Spleen (tissue), 11 donors: ENCODE measurements at regions not wholly inside any gene's neighbourhood (a gene's known extent, or its start where the extent isn't known, plus 50 kb on each side); places are given as distances from the start of the nearest gene placed in this dataset.
A peak's percentile ranks its signal among the peaks of the same experiment; 100 is the strongest.

Source experiments
- DNase-seq: peaks from one replicate; pipeline ENCODE4 v3.0.0-alpha.2; 2020
- H3K27ac ChIP-seq, 8 donors: fragments of 200-600 bp; sonication (generic) in 7 of 8; 1 replicate in 4 of 8; 2 replicates in 4 of 8; pipeline versions ENCODE4 v1.5.0 to v1.8.0; 2016 to 2021; ENCODE audit warnings: inconsistent platforms in 4 of 8, mild to moderate bottlenecking in 4 of 8, moderate library complexity in 1 of 8
- H3K27me3 ChIP-seq, 7 donors: fragments of 200-600 bp; sonication (generic) in 6 of 7; replicated peaks in 1 of 7; 1 replicate in 4 of 7; 2 replicates in 3 of 7; pipeline versions ENCODE4 v1.5.0 to v1.8.0; 2016 to 2021; ENCODE audit warnings: inconsistent platforms in 3 of 7, mild to moderate bottlenecking in 1 of 7
- H3K36me3 ChIP-seq, 6 donors: fragments of 200-600 bp; sonication (generic) in 5 of 6; 1 replicate in 4 of 6; 2 replicates in 2 of 6; pipeline versions ENCODE4 v1.5.0 to v1.8.0; 2016 to 2021; ENCODE audit warnings: inconsistent platforms in 2 of 6
- H3K4me1 ChIP-seq, 6 donors: fragments of 200-600 bp; sonication (generic) in 5 of 6; 1 replicate in 3 of 6; 2 replicates in 3 of 6; pipeline versions ENCODE4 v1.5.0 to v1.8.0; 2016 to 2021; ENCODE audit warnings: inconsistent platforms in 3 of 6
- H3K4me3 ChIP-seq, 8 donors: fragments of 200-600 bp; sonication (generic) in 7 of 8; 1 replicate in 4 of 8; 2 replicates in 4 of 8; pipeline versions ENCODE4 v1.5.0 to v1.8.0; 2016 to 2021; ENCODE audit warnings: inconsistent platforms in 4 of 8, mild to moderate bottlenecking in 4 of 8, moderate library complexity in 2 of 8
- H3K9me3 ChIP-seq, 8 donors: fragments of 200-600 bp; sonication (generic) in 7 of 8; 1 replicate in 4 of 8; 2 replicates in 4 of 8; pipeline versions ENCODE4 v1.5.0 to v1.8.0; 2016 to 2021; ENCODE audit warnings: inconsistent platforms in 4 of 8
- POLR2A ChIP-seq, 3 donors: fragments of 450-650 bp; IDR thresholded peaks; one replicate each; pipeline ENCODE4 v1.5.1; 2017; ENCODE audit warnings: antibody characterized with exemption in 3 of 3, mild to moderate bottlenecking in 1 of 3
- POLR2AphosphoS5 ChIP-seq, 3 donors: sonication (generic); formaldehyde crosslinking; IDR thresholded peaks; one replicate each; pipeline ENCODE4 v1.5.1; 2017; ENCODE audit warnings: antibody characterized with exemption in 3 of 3
- WGBS, 5 donors: extraction: QIAGEN DNeasy Blood & Tissue Kit in 3 of 5; methylation state at CpG; one replicate each; pipeline versions ENCODE4 v1.1.5 to v1.1.7; 2013 to 2018; 5-methylcytosine and 5-hydroxymethylcytosine counted together
- intact Hi-C: fragments of 100-400 bp; cut with DNase I; formaldehyde crosslinking; loops from one replicate; pipeline ENCODE4 v1.15.0; 2023; ENCODE audit warnings: low total_unique reads
- TF ChIP-seq, protein P1 (sequence below), 11 experiments: fragments of 200-600 bp in 7 of 11; fragments of 450-650 bp in 4 of 11; sonication (generic) in 4 of 11; IDR thresholded peaks in 8 of 11; conservative IDR thresholded peaks in 3 of 11; 1 replicate in 7 of 11; 2 replicates in 4 of 11; pipeline versions ENCODE4 v1.4.0 to v1.8.0; 2016 to 2021; ENCODE audit warnings: antibody characterized with exemption in 11 of 11, inconsistent platforms in 4 of 11, mild to moderate bottlenecking in 1 of 11
- donor health status: healthy with polysubstance abuse.
- donor health status: DM: no; HTN: no; CAD: no; lungs with moderate emphysema.
- donor health status: DM: no; HTN: no; CAD: no.
- donor health status: Bipolar disorder and iron deficiency.
- donor health status: healthy.
- donor health status: DM: no; HTN: no; CAD: no.
- donor health status: DM: yes; HTN: yes; CAD: no.

GRCh38 chr10:10198363-10198762 is 819.3 kb upstream of the CELF2 start:
- intact Hi-C loops, result no loop called here
- no peak for DNase-seq
- 68 to 85% (median 78%) methylated on average over 6 of the region's 6 CpGs for WGBS, 5 donors

DNA sequence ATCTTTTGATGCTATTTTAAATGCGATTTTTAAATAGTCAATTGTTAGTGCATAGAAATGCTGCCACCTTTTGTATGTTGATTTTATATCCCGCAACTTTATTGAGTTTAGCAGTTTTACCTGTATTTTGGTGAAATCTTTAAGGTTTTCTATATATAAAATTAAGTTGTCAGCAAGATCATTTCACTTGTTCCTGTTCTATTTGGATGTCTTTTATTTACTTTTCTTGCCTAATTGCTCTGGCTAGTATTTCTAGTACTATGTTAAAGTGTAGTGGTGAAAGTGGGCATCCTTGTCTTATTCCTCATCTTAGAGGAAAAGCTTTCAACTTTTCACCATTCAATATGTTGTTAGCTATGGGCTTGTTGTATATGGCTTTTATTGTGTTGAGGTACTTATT is 813.3 kb upstream of the CELF2 start:
- H3K9me3 ChIP-seq, result peaks cover 0 to 38% (median 26%) of the 10 kb centered on the region in 8 donors
- H3K4me3 ChIP-seq, result no peak overlapping the region
- 87 to 92% (median 91%) methylated on average over 2 of the region's 2 CpGs for WGBS, 5 donors
- H3K4me1 ChIP-seq, result no peaks in the 10 kb centered on the region
- no peaks in the 10 kb centered on the region for H3K27me3 ChIP-seq
- intact Hi-C loops, result no loop called here
- TF ChIP-seq POLR2AphosphoS5 (IDR thresholded peaks at IDR 0.05) (no peak), POLR2A (IDR thresholded peaks at IDR 0.05) (no peak)
- TF ChIP-seq, protein P1, sequence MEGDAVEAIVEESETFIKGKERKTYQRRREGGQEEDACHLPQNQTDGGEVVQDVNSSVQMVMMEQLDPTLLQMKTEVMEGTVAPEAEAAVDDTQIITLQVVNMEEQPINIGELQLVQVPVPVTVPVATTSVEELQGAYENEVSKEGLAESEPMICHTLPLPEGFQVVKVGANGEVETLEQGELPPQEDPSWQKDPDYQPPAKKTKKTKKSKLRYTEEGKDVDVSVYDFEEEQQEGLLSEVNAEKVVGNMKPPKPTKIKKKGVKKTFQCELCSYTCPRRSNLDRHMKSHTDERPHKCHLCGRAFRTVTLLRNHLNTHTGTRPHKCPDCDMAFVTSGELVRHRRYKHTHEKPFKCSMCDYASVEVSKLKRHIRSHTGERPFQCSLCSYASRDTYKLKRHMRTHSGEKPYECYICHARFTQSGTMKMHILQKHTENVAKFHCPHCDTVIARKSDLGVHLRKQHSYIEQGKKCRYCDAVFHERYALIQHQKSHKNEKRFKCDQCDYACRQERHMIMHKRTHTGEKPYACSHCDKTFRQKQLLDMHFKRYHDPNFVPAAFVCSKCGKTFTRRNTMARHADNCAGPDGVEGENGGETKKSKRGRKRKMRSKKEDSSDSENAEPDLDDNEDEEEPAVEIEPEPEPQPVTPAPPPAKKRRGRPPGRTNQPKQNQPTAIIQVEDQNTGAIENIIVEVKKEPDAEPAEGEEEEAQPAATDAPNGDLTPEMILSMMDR (IDR thresholded peaks at IDR 0.05 in 8 of 11, conservative IDR thresholded peaks at IDR 0.05 in 3 of 11), result no peak
- H3K27ac ChIP-seq, result no peak overlapping the region
- no peak for DNase-seq
- H3K36me3 ChIP-seq, result no peaks in the 10 kb centered on the region

More at GRCh38 chr10:10198363-10198762, 819.3 kb upstream of the CELF2 start:
- H3K9me3 ChIP-seq, result peaks cover 0 to 8% (median 6%) of the 10 kb centered on the region in 8 donors
- H3K4me3 ChIP-seq, result no peak overlapping the region
- H3K27ac ChIP-seq, result no peak overlapping the region
- no peaks in the 10 kb centered on the region for H3K27me3 ChIP-seq
- no peaks in the 10 kb centered on the region for H3K4me1 ChIP-seq
- H3K36me3 ChIP-seq, result no peaks in the 10 kb centered on the region
- TF ChIP-seq POLR2A (IDR thresholded peaks at IDR 0.05) (no peak), POLR2AphosphoS5 (IDR thresholded peaks at IDR 0.05) (no peak)
- TF ChIP-seq, protein P1 (IDR thresholded peaks at IDR 0.05 in 8 of 11, conservative IDR thresholded peaks at IDR 0.05 in 3 of 11), result no peak

DNA sequence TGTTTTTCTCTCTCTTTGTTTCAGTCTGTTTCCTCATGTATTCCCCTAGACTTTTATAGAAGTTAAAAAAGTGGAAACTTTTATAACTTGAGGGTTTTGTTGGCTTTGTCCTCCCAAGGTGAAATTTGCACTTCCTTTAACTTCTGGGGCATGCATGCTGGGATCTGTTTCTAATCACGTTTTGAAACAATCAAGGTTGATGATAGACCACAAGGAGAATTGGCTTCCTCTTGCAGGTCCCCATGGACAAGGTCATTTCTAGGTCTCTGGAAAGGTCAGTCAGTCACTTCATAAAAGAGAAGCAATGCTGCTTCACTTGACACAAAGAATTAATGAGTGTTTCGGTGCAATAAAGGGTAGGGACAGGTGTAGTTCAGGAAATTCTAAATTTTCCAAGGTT is 811.8 kb upstream of the CELF2 start:
- TF ChIP-seq POLR2A (IDR thresholded peaks at IDR 0.05), result no peak
- no peak for TF ChIP-seq POLR2AphosphoS5 (IDR thresholded peaks at IDR 0.05)
- no peaks in the 10 kb centered on the region for H3K36me3 ChIP-seq
- H3K4me3 ChIP-seq, result no peak overlapping the region
- DNase-seq, result no peak
- H3K27ac ChIP-seq, result no peak overlapping the region
- H3K27me3 ChIP-seq, result no peaks in the 10 kb centered on the region
- intact Hi-C loops, result no loop called here
- H3K9me3 ChIP-seq, result peaks cover 0 to 38% (median 26%) of the 10 kb centered on the region in 8 donors
- WGBS, 5 donors, result 62 to 78% (median 67%) methylated on average over 2 of the region's 2 CpGs
- H3K4me1 ChIP-seq, result no peaks in the 10 kb centered on the region

GRCh38 chr10:10207538-10207937 is 810.1 kb upstream of the CELF2 start:
- Histone ChIP-seq H3K27ac (no peak overlapping the region), H3K36me3 (no peaks in the 10 kb centered on the region), H3K9me3 (peaks cover 0 to 38% (median 26%) of the 10 kb centered on the region in 8 donors), H3K4me1 (no peaks in the 10 kb centered on the region), H3K4me3 (no peak overlapping the region), H3K27me3 (no peaks in the 10 kb centered on the region)
- intact Hi-C loops, result no loop called here
- WGBS, 5 donors, result 59 to 89% (median 75%) methylated on average over 2 to 3 of the region's 3 CpGs
- TF ChIP-seq POLR2AphosphoS5 (IDR thresholded peaks at IDR 0.05) (no peak), POLR2A (IDR thresholded peaks at IDR 0.05) (no peak)
- TF ChIP-seq, protein P1 (IDR thresholded peaks at IDR 0.05 in 8 of 11, conservative IDR thresholded peaks at IDR 0.05 in 3 of 11), result no peak
- no peak for DNase-seq

DNA sequence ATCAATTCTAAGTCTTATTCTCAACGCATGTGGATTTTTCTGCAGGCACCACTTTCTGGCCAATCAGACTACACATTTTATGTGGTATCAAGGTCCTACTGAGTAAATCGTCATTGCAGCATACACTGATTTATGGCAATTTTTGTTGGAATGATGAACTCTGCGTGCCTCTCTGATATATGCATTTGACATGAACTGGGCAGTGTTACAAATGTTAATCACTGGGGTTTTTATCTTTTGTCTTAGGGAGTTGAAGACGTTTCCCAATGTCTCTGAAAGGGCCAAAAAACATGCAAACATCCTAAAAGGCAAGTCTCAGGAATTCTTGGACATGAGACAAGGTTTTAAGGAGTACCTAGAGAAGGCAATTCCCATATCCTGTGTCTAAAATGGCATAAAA is 809.5 kb upstream of the CELF2 start:
- no peak for DNase-seq
- Histone ChIP-seq H3K4me3 (no peak overlapping the region), H3K27me3 (no peaks in the 10 kb centered on the region), H3K27ac (peak overlapping the region in 1 of 8 donors; percentile 65), H3K9me3 (peaks cover 0 to 34% (median 20%) of the 10 kb centered on the region in 8 donors), H3K4me1 (no peaks in the 10 kb centered on the region), H3K36me3 (no peaks in the 10 kb centered on the region)
- intact Hi-C loops, result no loop called here
- 68 to 84% (median 71%) methylated on average over 4 of the region's 4 CpGs for WGBS, 5 donors
- TF ChIP-seq POLR2A (IDR thresholded peaks at IDR 0.05) (no peak), POLR2AphosphoS5 (IDR thresholded peaks at IDR 0.05) (no peak)
- TF ChIP-seq, protein P1 (IDR thresholded peaks at IDR 0.05 in 8 of 11, conservative IDR thresholded peaks at IDR 0.05 in 3 of 11), result no peak
